GM11168 (cell line): ENCODE measurements at regions not wholly inside any gene's neighbourhood (a gene's known extent, or its start where the extent isn't known, plus 50 kb on each side); places are given as distances from the start of the nearest gene placed in this dataset.

ENCODE experiments used
- in situ Hi-C: fragments of 300-500 bp; cut with MboI; formaldehyde crosslinking; loops from one replicate; pipeline ENCODE4 v1.12.0; 2022; ENCODE audit warnings: low sequenced_read_pairs; ENCODE audit not compliant: unreplicated experiment

DNA sequence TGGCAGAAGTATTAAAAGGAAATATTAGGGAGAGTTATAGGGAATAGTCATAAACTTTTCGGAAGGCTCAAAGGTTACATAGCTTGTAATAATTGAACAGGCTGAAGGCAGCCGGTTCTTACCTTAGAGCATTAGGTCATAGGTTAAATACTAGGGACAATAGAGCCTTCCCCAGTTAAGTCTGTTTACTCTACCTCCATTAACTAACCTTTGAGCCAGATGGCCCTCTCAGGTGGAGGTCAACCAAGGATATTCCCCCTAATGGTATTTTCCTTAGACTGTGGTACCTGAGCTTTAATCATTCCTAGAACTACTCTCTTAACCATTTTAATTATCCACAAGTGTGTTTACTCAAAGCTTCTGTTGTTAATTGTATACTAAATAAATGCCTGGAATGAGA is 920.9 kb upstream of the PABPC4L start:
- in situ Hi-C loops: no loop called here

DNA sequence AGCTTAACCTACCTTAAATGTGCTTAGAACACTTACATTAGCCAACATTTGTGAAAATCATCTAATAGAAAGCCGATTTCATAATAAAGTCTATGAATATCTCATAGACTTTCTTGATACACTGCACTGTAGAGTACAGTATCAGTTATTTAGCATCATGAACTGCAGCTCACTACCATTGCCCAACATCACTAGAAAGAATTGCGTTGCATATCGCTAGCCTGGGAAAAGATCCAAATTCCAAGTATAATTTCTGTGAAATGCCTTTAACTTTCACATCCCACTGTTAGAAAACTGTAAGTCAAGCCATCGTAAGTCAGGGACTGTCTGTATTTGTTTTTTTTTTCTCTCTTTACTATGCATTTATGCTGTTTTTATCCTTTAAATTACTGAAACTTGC is 918.6 kb upstream of the PABPC4L start:
- in situ Hi-C loops: no loop called here

DNA sequence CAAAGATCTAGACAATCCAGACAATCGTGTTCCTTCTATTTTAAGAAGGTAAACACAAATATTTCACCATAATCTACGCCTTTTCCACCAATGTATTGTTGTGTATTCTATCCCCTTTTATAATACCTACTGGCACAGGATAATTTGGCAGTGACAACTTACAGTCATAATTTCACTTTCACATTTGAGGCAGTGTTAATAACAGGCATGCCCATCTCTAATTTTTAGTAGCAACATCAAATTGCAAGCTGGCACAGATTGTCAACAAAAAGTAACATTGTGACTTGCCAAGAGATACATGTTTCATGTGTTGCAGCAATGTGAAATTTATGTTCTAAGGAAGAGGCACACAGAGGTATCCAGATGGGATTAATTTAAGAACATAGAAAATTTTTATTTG is 912.5 kb upstream of the PABPC4L start:
- in situ Hi-C loops: no loop called here

DNA sequence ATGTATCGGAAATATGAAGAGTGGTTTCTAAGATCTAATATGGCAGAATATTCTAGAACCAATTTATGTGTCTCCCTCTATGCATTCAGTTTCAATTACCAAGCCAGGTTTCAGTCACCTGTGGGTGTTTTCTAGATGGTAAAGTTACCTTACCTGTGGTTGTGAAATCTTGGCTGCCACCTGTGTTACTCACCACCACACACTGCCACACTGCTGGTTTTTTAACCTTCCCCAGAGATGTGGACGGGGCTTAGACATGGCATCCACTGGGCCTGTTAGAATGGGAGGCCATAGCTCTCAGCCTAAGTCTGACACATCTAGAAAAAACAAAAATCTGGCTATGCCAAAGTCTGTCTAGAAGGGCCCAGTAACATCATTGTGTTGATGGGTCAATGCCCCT is 896.5 kb upstream of the PABPC4L start:
- in situ Hi-C loops: no loop called here

DNA sequence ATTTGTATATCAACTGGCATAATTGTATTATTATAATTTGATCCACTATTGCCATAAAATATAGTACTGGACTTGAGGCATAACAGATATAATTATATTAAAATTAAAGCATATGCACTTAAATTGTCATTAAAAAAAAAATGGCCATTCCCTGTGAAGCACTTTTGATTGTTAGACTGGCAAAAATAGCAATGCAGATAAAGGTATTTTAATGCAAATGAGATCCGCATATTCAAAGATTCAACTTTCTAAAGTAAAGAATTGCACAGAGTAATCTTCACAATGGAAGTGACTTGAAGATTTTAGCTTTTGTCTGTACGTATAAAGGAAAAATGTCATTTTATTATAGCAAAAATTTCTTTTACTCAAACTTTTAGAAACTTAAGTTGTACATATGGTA is 871.8 kb upstream of the PABPC4L start:
- in situ Hi-C loops: no loop called here

DNA sequence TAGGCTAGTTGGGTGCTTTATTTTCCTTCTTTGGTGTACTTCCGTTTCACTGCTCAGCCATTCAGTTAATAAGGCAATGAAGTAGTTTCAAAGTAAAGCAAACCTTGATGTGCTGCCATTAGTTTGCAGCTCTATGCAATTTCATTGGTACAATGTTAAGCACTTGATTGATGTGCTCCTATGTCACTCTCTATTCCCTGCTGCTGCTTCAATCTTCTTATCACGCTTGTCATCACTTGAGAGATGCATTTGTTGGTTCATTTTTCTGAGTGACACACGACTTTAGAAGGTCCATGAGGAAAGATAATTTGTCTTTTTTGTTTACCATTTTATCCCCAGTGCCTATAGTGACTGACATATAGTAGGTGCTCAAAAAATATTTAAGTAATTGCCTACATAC is 871.0 kb upstream of the PABPC4L start:
- in situ Hi-C loops: no loop called here

DNA sequence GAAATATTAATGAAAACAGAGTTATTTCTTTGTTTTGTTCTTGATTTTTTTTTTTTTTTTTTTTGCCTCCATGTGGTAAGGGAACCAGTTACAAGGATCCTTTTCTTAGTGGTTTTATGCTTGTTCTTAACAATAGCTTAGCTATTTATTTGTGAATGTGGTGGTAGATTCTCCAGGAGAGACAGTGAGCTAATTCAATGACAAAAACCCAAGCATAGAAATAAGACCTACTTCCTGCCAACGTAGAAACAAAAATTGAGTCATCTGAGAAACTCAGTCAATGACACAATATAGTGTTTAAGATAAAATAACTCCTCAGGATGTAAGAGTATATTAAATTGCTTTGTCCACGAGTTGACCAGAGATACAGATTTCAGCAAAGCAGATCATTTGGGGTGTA is 863.8 kb upstream of the PABPC4L start:
- in situ Hi-C loops: no loop called here

DNA sequence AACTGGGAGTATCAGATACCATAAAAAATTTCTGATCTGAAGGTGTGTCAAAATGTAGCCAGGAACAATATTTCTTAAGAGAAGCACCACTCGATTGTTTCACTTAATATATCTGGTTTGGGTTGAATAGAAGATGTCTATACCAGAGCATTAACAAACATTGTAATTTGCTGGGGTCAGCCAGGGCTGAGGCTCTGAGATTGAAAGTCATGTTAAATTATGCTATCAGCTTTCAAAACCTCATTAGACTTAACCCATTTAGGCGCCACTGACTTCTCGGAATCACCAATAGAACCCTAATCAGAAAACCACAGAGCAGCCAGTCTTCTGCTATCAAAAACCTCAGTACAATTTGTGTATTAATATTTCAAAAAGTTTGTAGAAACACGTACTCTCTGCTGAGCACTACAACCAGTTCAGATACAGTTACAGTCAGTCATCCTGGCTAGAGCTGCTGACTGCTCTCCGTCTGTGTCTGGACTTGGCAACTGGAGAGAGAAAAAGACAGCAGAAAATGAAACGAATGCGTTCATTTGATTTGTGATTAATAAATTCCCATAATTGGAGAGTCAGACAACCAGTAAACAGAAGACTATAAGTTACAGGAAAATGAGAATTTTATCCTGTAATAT is 848.6 kb upstream of the PABPC4L start:
- in situ Hi-C loops: no loop called here

DNA sequence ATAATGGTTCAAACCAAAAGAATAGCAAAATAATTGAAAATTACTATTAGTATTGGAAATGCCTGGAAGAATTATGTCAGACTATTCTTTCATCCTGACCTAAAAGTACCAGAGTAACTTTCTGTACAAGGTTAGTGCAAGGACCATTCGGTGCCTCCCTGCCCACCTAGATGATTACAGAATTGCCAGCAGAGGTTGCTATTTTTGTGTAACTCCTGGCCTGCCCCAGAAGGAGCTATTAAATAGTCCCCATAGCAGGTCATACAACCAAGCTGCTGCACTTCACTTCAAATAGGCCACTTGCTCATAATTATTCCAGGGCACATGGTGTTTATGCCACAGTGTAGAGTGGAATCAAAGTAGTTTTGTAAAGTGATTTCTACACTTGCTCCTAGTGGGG is 831.1 kb upstream of the PABPC4L start:
- in situ Hi-C loops: no loop called here

DNA sequence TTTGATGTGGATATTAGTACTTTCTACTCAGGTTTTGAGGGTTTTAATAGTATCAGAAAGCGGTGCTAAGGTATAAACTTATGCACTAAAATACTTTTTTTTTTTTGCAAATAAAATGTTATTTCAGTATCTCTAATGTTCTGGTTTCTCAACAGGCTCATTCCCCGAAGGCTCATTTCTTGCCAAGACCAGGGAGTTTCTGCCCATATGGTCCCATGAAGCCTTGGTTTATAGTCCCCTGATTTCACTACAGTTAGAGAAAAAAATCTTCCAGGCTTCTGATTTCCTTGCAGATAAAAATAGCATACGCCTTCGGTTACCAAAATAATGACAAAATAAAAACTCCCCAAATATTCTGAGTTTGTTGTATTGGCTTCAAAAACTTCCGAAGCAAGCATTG is 814.2 kb upstream of the PABPC4L start:
- in situ Hi-C loops: no loop called here

DNA sequence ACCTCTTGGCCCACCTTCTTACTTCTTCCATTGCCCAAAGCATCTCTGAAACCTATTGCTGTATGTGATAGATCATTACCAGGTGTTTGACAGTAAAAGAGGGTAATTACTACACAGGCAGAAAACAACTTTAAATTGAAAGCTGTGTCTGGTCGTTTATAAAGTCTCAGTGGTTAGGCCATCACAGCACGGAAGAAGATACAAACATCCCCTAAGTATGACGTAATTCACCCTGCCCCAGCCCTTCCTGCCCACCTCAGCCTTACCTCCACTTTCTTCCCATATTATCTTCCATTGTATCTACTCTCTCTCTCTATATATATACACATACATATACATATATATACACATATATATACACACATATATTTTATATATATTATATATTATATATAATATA is 805.8 kb upstream of the PABPC4L start:
- in situ Hi-C loops: no loop called here

DNA sequence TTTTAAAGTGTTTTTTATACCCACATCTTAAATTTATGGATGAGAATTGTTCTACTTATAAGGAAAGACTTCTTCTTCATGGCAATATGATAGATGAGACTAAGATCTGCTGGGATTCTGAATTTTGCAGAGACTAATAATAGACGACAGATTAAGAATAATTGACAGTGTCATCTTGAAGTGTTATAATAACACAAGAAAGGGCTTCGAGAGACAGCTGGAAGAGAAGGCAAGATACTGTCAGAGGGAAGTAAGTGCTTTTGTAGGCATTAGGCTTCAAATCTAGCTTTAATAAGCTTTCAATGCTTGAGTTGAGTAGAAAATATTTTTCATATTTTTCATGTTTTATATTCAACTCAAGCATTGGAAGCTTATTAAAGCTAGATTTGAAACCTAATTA is 797.6 kb upstream of the PABPC4L start:
- in situ Hi-C loops: no loop called here

DNA sequence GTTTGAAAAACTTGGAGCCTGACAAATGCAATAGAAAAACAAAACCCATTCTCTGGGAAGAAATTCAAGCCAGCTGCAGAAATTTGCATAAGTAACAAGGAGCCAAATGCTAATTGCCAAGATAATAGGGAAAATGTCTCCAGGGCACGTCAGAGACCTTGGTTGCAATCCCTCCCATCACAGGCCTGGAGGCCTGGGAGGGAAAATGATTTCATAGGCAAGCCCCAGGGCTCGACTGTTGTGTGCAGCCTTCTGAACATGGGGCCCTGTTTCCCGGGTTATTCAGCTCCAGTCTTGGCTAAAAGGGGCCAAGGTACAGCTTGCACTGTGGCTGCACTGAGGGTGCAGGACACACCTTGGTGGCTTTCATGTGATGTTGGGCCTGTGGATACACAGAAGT is 760.4 kb upstream of the PABPC4L start:
- in situ Hi-C loops: no loop called here

DNA sequence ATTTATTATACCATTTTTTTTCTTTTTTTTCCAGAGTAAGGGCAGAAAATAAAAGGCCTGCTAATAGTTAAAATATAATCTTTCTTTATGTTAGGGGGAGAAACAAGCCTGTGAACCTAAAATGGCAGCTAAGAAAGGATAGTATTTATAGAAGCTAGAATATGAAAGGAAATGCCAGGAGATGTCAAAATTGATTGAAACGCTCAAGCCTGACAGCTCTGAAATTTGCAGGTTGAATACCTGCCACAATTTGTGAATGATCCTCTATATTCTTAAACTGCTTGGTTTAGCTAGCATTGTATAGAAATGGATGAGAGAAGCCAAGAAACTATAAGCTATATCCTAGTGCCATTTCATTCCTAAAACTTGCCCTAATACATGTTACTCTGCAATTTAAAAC is 757.3 kb upstream of the PABPC4L start:
- in situ Hi-C loops: no loop called here

DNA sequence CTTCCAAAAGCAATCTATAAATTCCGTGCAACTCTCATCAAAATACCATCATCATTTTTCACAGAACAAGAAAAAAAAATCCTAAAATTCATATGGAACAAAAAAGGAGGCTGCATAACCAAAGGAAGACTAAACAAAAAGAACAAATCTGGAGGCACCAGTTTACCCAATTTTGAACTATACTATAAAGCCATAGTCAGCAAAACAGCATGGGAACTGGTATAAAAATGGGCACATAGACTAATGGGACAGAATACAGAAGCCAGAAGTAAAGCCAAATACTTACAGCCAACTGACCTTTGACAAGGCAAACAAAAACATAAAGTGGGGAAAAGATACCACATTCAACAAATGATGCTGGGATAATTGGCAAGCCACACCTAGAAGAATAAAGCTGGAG is 753.5 kb upstream of the PABPC4L start:
- in situ Hi-C loops: no loop called here

DNA sequence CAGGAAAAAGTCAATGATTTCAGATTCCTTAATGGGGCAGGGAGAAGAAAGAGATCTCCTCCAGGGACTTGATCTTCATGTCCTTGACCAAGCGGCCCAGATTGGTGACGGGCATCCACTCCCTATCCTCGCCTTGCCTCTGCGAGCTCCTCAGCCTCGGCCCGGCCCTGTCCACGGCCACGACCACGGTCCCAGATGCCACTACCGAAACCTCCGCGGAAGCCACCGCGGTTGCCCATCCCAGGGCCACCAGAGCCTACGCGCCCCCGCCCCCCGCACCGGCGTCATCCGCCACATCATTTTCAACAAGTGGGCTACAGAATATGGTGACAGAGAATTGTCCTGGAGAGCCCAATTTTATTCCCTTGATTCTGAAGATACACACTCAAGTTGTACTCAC is 751.2 kb upstream of the PABPC4L start:
- in situ Hi-C loops: no loop called here

DNA sequence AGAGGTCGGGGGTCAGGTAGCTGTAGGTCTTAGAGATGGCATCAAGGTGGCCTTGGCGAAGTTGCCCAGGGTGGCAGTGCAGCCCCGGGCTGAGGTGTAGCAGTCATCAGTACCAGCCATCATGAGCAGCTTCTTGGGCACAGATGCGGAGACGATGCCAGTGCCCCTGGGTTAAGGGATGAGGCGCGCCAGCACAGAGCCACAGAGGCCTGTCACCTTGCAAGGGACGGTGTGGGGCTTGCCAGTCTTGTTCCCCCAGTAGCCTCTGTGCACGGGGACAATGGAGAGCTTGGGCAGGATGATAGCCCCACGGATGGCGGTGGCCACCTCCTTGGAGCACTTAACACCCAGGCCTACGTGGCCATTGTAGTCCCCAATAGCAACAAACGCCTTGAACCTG is 750.7 kb upstream of the PABPC4L start:
- in situ Hi-C loops: no loop called here

DNA sequence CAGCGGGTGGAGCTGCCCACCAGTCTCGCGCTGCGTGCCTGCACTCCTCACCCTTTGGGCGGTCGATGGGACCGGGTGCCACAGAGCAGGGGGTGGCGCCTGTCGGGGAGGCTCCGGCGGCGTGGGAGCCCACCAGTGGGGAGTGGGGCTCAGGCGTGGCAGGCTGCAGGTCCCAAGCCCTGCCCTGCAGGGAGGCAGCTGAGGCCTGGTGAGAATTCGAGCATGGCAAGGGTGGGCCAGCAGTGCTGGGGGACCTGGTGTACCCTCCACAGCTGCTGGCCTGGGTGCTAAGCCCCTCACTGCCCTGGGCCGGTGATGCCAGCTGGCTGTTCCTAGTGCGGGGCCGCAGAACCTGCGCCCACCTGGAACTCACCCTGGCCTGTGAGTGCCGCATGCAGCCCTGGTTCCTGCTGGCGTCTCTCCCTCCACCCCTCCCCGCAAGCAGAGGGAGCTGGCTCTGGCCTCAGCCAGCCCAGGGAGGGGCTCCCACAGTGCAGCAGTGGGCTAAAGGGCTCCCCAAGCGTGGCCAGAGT is 746.6 kb upstream of the PABPC4L start:
- in situ Hi-C loops: no loop called here

DNA sequence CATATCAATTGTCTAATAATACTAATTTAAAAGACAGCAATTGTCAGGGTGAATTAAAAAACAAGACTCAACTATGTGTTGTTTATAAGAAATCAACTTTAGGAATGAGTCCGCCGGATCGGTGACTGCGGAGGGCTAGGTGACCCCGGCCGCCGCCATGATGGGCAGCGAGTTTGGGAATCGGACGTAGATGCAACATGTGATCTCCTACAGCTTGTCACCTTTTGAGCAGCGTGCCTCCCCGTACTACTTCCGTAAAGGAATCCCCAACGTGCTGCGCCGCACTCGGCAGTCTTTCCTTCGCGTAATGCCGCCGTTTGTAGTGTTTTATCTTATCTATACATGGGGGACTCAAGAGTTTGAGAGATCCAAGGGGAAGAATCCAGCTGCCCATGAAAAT is 742.5 kb upstream of the PABPC4L start:
- in situ Hi-C loops: no loop called here

DNA sequence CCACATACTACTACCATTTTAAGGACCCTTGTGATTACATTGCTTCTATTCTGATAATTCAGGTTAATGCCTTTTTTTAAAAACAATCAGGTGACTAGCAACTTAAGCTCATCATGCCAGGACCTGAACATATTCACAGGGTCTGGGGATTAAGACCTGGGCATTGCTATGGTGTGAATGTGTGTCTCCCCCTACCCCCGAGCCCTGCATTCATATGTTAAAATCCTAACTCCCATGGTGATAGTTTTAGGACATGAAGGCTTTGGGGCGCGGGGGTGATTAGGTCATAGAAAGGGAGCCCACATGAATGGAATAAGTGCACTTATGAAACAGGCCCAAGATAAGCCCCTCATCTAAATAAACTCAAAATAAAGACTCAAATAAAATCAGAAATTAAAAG is 734.4 kb upstream of the PABPC4L start:
- in situ Hi-C loops: no loop called here

DNA sequence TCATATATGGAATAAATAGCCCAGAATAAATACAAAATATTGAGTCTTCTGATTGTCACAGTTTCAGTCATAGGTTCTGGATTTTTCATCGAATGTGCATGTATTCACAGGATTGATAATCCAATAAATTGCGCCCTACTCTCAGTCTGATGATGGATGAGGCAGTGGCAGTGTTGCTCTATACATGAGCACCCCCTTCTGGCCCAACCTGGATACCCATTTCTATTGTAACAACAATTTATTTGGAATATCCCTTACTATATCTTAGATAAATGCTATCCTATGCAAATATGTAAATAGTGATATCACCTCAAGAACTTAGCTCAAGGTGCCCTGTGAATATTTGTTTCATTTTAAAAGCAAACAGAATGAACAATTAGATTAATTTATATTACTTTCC is 733.7 kb upstream of the PABPC4L start:
- in situ Hi-C loops: no loop called here

DNA sequence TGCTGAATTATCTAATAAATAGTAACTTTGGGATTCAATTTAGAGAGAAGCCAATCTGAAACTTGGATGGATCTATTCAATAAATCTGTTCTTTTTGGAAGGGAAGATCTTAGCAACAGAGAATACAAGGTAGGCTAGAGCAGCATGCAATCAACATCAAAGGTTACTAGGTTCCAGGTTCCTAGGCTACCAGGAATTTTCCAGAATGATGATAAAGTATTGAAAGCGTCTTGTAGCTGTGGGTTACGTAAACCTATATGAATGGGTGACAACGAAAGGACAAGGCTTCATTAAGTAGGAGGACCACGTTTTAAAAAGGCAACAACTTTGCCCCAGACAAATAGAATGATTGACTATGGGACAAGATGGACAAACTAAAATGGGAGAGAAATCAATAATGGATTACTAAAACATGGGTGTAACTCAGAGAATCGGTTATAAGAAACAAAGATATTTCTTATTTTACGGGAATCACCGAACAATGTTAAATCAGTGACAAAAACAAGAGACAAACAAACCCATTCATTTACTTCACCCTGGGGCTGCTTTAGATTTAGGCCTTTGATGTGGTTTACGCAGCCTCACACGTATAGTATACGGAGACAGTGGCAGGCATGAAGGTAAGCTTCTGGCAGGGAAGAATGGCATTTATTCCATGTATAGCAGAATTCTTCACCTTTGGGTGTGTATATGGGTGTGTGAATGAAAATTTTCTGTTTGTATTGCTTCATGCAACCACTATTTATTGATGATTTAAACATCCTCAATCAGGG is 732.6 kb upstream of the PABPC4L start:
- in situ Hi-C loops: no loop called here
